Stomach (tissue), 8 donors: ENCODE measurements at regions not wholly inside any gene's neighbourhood (a gene's known extent, or its start where the extent isn't known, plus 50 kb on each side); places are given as distances from the start of the nearest gene placed in this dataset.

Experiments
- DNase-seq, 2 donors: peaks; one replicate each; pipeline versions ENCODE4 v3.0.0 to v3.0.0-alpha.2; 2013 to 2019
- H3K27ac ChIP-seq, 5 donors: fragments of 200-600 bp in 4 of 5; sonication (generic) in 4 of 5; one replicate each; pipeline ENCODE4 v1.5.1; 2013 to 2019; ENCODE audit warnings: mild to moderate bottlenecking in 1 of 5, moderate library complexity in 1 of 5
- H3K27me3 ChIP-seq, 3 donors: fragments of 200-600 bp; sonication (generic); one replicate each; pipeline ENCODE4 v1.5.1; 2017 to 2019; ENCODE audit warnings: mixed run types in 1 of 3
- H3K36me3 ChIP-seq, 4 donors: fragments of 200-600 bp; sonication (generic); 1 replicate in 3 of 4; 2 replicates in 1 of 4; pipeline ENCODE4 v1.5.1; 2016 to 2019
- H3K4me1 ChIP-seq, 4 donors: fragments of 200-600 bp; sonication (generic); one replicate each; pipeline ENCODE4 v1.5.1; 2016 to 2019
- H3K4me3 ChIP-seq, 4 donors: fragments of 200-600 bp; sonication (generic) in 3 of 4; one replicate each; pipeline ENCODE4 v1.5.1; 2016 to 2019; ENCODE audit warnings: mild to moderate bottlenecking in 1 of 4
- H3K9me3 ChIP-seq, 4 donors: fragments of 200-600 bp; sonication (generic); one replicate each; pipeline ENCODE4 v1.5.1; 2016 to 2019
- EP300 ChIP-seq: sonication (generic); formaldehyde crosslinking; IDR thresholded peaks from one replicate; pipeline ENCODE4 v1.6.1; 2017; ENCODE audit warnings: antibody characterized with exemption
- POLR2A ChIP-seq, 4 donors: fragments of 450-650 bp; IDR thresholded peaks; one replicate each; pipeline ENCODE4 v1.6.1; 2016; ENCODE audit warnings: antibody characterized with exemption in 4 of 4, control low read depth in 2 of 4, mild to moderate bottlenecking in 1 of 4, moderate library complexity in 1 of 4
- POLR2AphosphoS5 ChIP-seq, 3 donors: sonication (generic); formaldehyde crosslinking; IDR thresholded peaks; one replicate each; pipeline ENCODE4 v1.6.1; 2016; ENCODE audit warnings: antibody characterized with exemption in 3 of 3
- WGBS, 5 donors: extraction: QIAGEN DNeasy Blood & Tissue Kit in 3 of 5; methylation state at CpG; one replicate each; pipeline versions ENCODE4 v1.1.5 to v1.1.7; 2013 to 2018; 5-methylcytosine and 5-hydroxymethylcytosine counted together
- intact Hi-C: fragments of 100-400 bp; cut with DNase I; formaldehyde crosslinking; loops from one replicate; pipeline ENCODE4 v1.15.1; 2023; ENCODE audit warnings: low total_unique reads
- TF ChIP-seq, protein P1 (sequence below), 7 experiments: fragments of 450-650 bp in 4 of 7; fragments of 200-600 bp in 3 of 7; sonication (generic) in 3 of 7; IDR thresholded peaks; one replicate each; pipeline ENCODE4 v1.5.1; 2016 to 2019; ENCODE audit warnings: antibody characterized with exemption in 7 of 7, control low read depth in 2 of 7, mild to moderate bottlenecking in 1 of 7
- donor health status: healthy with polysubstance abuse.
- donor health status: Bipolar disorder and iron deficiency.
- donor health status: healthy.

GRCh38 chr11:15563054-15563453, 448.3 kb downstream of the INSC start:
- TF ChIP-seq POLR2A (IDR thresholded peaks at IDR 0.05) (no peak), POLR2AphosphoS5 (IDR thresholded peaks at IDR 0.05) (no peak)
- TF ChIP-seq, protein P1, sequence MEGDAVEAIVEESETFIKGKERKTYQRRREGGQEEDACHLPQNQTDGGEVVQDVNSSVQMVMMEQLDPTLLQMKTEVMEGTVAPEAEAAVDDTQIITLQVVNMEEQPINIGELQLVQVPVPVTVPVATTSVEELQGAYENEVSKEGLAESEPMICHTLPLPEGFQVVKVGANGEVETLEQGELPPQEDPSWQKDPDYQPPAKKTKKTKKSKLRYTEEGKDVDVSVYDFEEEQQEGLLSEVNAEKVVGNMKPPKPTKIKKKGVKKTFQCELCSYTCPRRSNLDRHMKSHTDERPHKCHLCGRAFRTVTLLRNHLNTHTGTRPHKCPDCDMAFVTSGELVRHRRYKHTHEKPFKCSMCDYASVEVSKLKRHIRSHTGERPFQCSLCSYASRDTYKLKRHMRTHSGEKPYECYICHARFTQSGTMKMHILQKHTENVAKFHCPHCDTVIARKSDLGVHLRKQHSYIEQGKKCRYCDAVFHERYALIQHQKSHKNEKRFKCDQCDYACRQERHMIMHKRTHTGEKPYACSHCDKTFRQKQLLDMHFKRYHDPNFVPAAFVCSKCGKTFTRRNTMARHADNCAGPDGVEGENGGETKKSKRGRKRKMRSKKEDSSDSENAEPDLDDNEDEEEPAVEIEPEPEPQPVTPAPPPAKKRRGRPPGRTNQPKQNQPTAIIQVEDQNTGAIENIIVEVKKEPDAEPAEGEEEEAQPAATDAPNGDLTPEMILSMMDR (IDR thresholded peaks at IDR 0.05): no peak
- 50 to 75% (median 60%) methylated on average over 3 of the region's 3 CpGs for WGBS, 5 donors
- H3K27ac ChIP-seq: no peak overlapping the region
- no peaks in the 10 kb centered on the region for H3K36me3 ChIP-seq
- no peaks in the 10 kb centered on the region for H3K4me1 ChIP-seq
- H3K27me3 ChIP-seq: peaks cover 0 to 9% (median 0%) of the 10 kb centered on the region in 3 donors
- H3K4me3 ChIP-seq: no peak overlapping the region
- intact Hi-C loops: no loop called here
- H3K9me3 ChIP-seq: no peaks in the 10 kb centered on the region
- no peak for DNase-seq

- intact Hi-C loops: no loop called here
- Histone ChIP-seq H3K4me3 (no peak overlapping the region), H3K36me3 (no peaks in the 10 kb centered on the region), H3K4me1 (no peaks in the 10 kb centered on the region), H3K27me3 (peaks cover 0 to under 1% (median 0%) of the 10 kb centered on the region in 3 donors), H3K9me3 (no peaks in the 10 kb centered on the region), H3K27ac (no peak overlapping the region)
- no peak for DNase-seq
- 72 to 90% (median 80%) methylated on average over 8 of the region's 8 CpGs for WGBS, 5 donors
- TF ChIP-seq, protein P1 (IDR thresholded peaks at IDR 0.05): no peak
- TF ChIP-seq POLR2A (IDR thresholded peaks at IDR 0.05) (no peak), POLR2AphosphoS5 (IDR thresholded peaks at IDR 0.05) (no peak), EP300 (no peak)
Measured at GRCh38 chr11:15565880-15566279, 451.2 kb downstream of the INSC start.

DNA sequence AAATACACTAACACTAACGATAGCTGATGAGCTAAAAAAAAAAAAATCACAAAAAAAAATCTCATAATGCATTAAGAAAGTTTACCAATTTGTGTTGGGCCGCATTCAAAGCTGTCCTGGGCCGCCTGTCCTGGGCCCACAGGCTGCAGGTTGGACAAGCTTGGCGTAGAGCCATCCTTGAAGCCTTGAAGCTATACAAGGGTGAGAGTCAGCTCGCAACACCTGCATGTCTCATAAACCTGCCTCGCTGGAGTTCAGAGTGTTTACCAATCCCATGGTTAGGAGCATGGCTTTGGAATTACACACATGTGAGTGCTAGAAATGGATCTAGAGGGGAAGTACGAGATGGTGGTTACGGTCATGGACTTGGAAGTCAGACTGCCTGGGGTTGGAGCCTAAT, 453.7 kb downstream of the INSC start:
- Histone ChIP-seq H3K36me3 (no peaks in the 10 kb centered on the region), H3K4me1 (no peaks in the 10 kb centered on the region), H3K9me3 (no peaks in the 10 kb centered on the region), H3K4me3 (no peak overlapping the region), H3K27ac (no peak overlapping the region), H3K27me3 (no peaks in the 10 kb centered on the region)
- 87 to 94% (median 93%) methylated on average over 8 of the region's 8 CpGs for WGBS, 5 donors
- TF ChIP-seq POLR2AphosphoS5 (IDR thresholded peaks at IDR 0.05): no peak
- no peak for TF ChIP-seq EP300
- TF ChIP-seq POLR2A (IDR thresholded peaks at IDR 0.05): no peak
- TF ChIP-seq, protein P1 (IDR thresholded peaks at IDR 0.05): no peak
- no peak for DNase-seq
- intact Hi-C loops: no loop called here

DNA sequence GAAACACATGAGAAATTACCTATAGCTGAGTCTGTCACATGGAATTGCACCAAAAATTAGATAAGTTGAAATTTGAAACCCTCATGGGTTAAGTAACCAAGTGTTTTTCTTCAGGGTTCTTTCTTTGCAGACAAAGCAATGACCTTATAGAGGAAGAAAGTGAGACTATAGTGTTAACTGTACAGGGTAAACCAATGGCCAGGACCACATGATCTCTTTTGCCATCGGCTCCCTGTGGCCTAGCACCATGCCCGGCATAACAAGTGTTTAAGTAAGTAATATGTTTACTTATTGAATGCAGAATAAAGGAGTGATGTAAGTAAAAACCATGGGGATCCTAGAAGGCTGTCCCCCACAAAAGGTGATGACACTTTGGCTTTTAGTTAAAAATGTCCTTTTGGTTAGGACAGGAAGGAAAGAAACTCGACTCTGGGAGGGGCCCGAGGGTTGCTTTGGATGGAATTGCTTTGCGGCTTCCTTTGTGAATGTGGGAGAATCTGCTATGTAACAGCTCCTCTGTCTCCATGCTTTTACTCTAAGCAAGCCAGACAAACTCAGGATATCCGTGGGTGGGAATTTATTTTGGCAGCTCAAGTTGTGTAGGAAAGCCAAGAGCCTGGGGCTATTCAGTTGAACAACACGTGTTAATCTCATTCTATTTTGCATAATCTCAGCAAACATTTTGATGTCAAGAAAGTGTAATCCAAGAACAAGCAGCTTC, 454.7 kb downstream of the INSC start:
- peak in 1 of 2 donors; percentile 75 for DNase-seq
- Histone ChIP-seq H3K4me3 (no peak overlapping the region), H3K9me3 (no peaks in the 10 kb centered on the region), H3K36me3 (no peaks in the 10 kb centered on the region), H3K4me1 (peaks cover 0 to under 1% (median 0%) of the 10 kb centered on the region in 4 donors), H3K27me3 (no peaks in the 10 kb centered on the region), H3K27ac (no peak overlapping the region)
- intact Hi-C loops: no loop called here
- 24 to 34% (median 30%) methylated on average over 7 of the region's 7 CpGs for WGBS, 5 donors
- TF ChIP-seq POLR2A (IDR thresholded peaks at IDR 0.05) (no peak), POLR2AphosphoS5 (IDR thresholded peaks at IDR 0.05) (no peak), EP300 (no peak)
- TF ChIP-seq, protein P1 (IDR thresholded peaks at IDR 0.05): no peak
